ENCODE measurements at regions not wholly inside any gene's neighbourhood (a gene's known extent, or its start where the extent isn't known, plus 50 kb on each side); places are given as distances from the start of the nearest gene placed in this dataset.

DNA sequence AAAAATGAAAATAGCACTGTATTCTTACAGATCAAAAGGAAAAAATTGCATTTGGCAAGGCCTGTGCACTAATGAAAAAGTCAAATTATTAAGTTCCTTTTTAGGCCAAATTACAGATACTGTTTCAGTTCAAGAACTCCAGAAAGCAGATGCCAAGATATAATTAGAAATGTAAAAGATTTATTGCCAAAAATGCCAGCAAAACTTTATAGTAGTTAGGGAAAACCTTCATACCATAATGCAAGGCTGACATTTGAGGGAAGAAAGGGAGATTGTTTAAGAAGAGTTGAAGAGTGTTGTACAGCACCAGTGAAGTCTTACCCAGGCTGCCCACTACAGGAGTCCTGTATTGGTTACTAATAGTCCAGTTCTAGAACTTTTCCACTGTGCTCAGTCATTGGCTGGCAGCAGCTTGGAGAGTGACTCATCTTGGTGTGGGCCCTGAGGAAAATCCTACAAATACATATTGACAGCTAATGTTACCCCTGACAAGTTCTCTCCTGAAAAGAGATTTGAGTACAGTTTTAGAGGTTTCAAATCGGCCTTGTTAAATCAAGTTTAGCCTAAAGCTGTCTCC, 600.4 kb downstream of the C12orf50 start:
- Histone ChIP-seq H3K4me2 (ENCODE audit: control insufficient read depth, extremely low read depth, insufficient read depth, low read depth, low read length) (peak overlapping the region; percentile 3), H3K27me3 (ENCODE audit: control insufficient read depth, extremely low read depth, insufficient read depth, low read length) (no peaks in the 10 kb centered on the region), H2AFZ (ENCODE audit: control insufficient read depth, low read length) (peak overlapping the region; percentile 64), H3K9ac (ENCODE audit: control insufficient read depth, extremely low read depth, insufficient read depth, low read length) (no peak overlapping the region), H4K20me1 (ENCODE audit: control insufficient read depth, extremely low read depth, insufficient read depth, low read length) (no peaks in the 10 kb centered on the region), H3K4me1 (ENCODE audit: control insufficient read depth, extremely low read depth, insufficient read depth, low read length) (peaks cover 20% of the 10 kb centered on the region), H3K27ac (ENCODE audit: control insufficient read depth, insufficient read depth, low read length) (peak overlapping the region; percentile 68), H3K9me3 (ENCODE audit: control insufficient read depth, low read depth, low read length) (peaks cover 4% of the 10 kb centered on the region), H3K9me1 (ENCODE audit: control insufficient read depth, extremely low read depth, insufficient read depth, low read length) (no peaks in the 10 kb centered on the region), H3K36me3 (ENCODE audit: control insufficient read depth in 2 of 2, extremely low read depth in 1 of 2, insufficient read depth in 2 of 2, low read length in 2 of 2) (no peaks in the 10 kb centered on the region), H3K4me3 (ENCODE audit: control insufficient read depth in 2 of 3, extremely low read depth in 1 of 3, insufficient read depth in 2 of 3, low read depth in 1 of 3, low read length in 3 of 3) (no peak overlapping the region), H3K79me2 (ENCODE audit: control insufficient read depth, insufficient read depth, low read length) (no peaks in the 10 kb centered on the region)
- FAIRE-seq (peak; percentile 81), DNase-seq (ENCODE audit: low read depth, low spot score) (no peak)
- TF ChIP-seq, protein P1, sequence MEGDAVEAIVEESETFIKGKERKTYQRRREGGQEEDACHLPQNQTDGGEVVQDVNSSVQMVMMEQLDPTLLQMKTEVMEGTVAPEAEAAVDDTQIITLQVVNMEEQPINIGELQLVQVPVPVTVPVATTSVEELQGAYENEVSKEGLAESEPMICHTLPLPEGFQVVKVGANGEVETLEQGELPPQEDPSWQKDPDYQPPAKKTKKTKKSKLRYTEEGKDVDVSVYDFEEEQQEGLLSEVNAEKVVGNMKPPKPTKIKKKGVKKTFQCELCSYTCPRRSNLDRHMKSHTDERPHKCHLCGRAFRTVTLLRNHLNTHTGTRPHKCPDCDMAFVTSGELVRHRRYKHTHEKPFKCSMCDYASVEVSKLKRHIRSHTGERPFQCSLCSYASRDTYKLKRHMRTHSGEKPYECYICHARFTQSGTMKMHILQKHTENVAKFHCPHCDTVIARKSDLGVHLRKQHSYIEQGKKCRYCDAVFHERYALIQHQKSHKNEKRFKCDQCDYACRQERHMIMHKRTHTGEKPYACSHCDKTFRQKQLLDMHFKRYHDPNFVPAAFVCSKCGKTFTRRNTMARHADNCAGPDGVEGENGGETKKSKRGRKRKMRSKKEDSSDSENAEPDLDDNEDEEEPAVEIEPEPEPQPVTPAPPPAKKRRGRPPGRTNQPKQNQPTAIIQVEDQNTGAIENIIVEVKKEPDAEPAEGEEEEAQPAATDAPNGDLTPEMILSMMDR (optimal IDR thresholded peaks at IDR 0.05 in 1 of 3, IDR thresholded peaks at IDR 0.05 in 1 of 3, conservative IDR thresholded peaks at IDR 0.05 in 1 of 3; ENCODE audit: extremely low read depth in 1 of 3, insufficient read depth in 2 of 3, low read length in 3 of 3): no peak
- TF ChIP-seq EZH2 (IDR thresholded peaks at IDR 0.05; ENCODE audit: low read length): no peak
- dilution Hi-C loops (cut with MboI; ENCODE audit: extremely low pct_ligation_motif_present, low sequenced_read_pairs): no loop called here

DNA sequence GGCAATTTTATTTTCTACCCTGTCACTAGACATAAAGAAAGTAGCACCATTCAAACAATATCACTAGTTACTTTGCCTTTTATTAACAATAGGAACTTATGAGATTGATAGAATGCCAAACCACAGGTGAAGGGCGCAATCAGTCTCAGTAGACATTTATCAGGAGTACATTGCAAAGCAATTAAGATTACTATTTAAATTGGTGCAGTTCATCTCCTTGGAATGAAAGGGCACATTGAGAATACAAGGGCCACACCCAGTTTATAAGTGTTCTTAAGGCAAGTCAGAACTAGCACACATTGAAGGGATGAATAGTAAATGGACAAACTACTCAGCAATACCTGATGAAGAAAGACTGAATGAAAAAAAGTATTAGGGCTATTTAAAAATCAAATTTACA, 601.4 kb downstream of the C12orf50 start:
- H3K9ac ChIP-seq (ENCODE audit: control insufficient read depth, extremely low read depth, insufficient read depth, low read length): no peak overlapping the region
- no peak overlapping the region for H2AFZ ChIP-seq (ENCODE audit: control insufficient read depth, low read length)
- H3K27ac ChIP-seq (ENCODE audit: control insufficient read depth, insufficient read depth, low read length): peak overlapping the region; percentile 68
- TF ChIP-seq EZH2 (IDR thresholded peaks at IDR 0.05; ENCODE audit: low read length): no peak
- TF ChIP-seq, protein P1 (optimal IDR thresholded peaks at IDR 0.05 in 1 of 3, IDR thresholded peaks at IDR 0.05 in 1 of 3, conservative IDR thresholded peaks at IDR 0.05 in 1 of 3; ENCODE audit: extremely low read depth in 1 of 3, insufficient read depth in 2 of 3, low read length in 3 of 3): no peak
- peak; percentile 59 for FAIRE-seq
- no peaks in the 10 kb centered on the region for H4K20me1 ChIP-seq (ENCODE audit: control insufficient read depth, extremely low read depth, insufficient read depth, low read length)
- H3K27me3 ChIP-seq (ENCODE audit: control insufficient read depth, extremely low read depth, insufficient read depth, low read length): no peaks in the 10 kb centered on the region
- dilution Hi-C loops (cut with MboI; ENCODE audit: extremely low pct_ligation_motif_present, low sequenced_read_pairs): no loop called here
- H3K79me2 ChIP-seq (ENCODE audit: control insufficient read depth, insufficient read depth, low read length): no peaks in the 10 kb centered on the region
- H3K36me3 ChIP-seq (ENCODE audit: control insufficient read depth in 2 of 2, extremely low read depth in 1 of 2, insufficient read depth in 2 of 2, low read length in 2 of 2): no peaks in the 10 kb centered on the region
- DNase-seq (ENCODE audit: low read depth, low spot score): peak; percentile 61
- H3K4me2 ChIP-seq (ENCODE audit: control insufficient read depth, extremely low read depth, insufficient read depth, low read depth, low read length): peak overlapping the region; percentile 12
- peaks cover 4% of the 10 kb centered on the region for H3K9me3 ChIP-seq (ENCODE audit: control insufficient read depth, low read depth, low read length)
- peaks cover 20% of the 10 kb centered on the region for H3K4me1 ChIP-seq (ENCODE audit: control insufficient read depth, extremely low read depth, insufficient read depth, low read length)
- no peak overlapping the region for H3K4me3 ChIP-seq (ENCODE audit: control insufficient read depth in 2 of 3, extremely low read depth in 1 of 3, insufficient read depth in 2 of 3, low read depth in 1 of 3, low read length in 3 of 3)
- no peaks in the 10 kb centered on the region for H3K9me1 ChIP-seq (ENCODE audit: control insufficient read depth, extremely low read depth, insufficient read depth, low read length)

Measured in keratinocyte (primary cell).